HepG2 (cell line): ENCODE measurements at regions not wholly inside any gene's neighbourhood (a gene's known extent, or its start where the extent isn't known, plus 50 kb on each side); places are given as distances from the start of the nearest gene placed in this dataset.

Experiments used
- PCBP1 ChIP-seq: fragments of 200-400 bp; formaldehyde crosslinking; IDR thresholded peaks from 2 replicates; pipeline ENCODE4 v1.6.1; 2017; ENCODE audit warnings: mild to moderate bottlenecking, low read depth, low read length, borderline replicate concordance
- ZBTB38 ChIP-seq: sonication (generic); formaldehyde crosslinking; IDR thresholded peaks from 2 replicates; pipeline ENCODE4 v1.5.1; 2020; ENCODE audit warnings: mild to moderate bottlenecking, missing genetic modification reagents
- ZNF292 ChIP-seq: sonication (generic); formaldehyde crosslinking; IDR thresholded peaks from 2 replicates; pipeline ENCODE4 v1.8.1; 2022; ENCODE audit warnings: mild to moderate bottlenecking, low read depth, missing genetic modification reagents, borderline replicate concordance
- ZNF816 ChIP-seq: sonication (generic); formaldehyde crosslinking; IDR thresholded peaks from 2 replicates; pipeline ENCODE4 v1.8.0; 2022; ENCODE audit warnings: missing genetic modification reagents, mild to moderate bottlenecking, borderline replicate concordance
- ZNF850 ChIP-seq: sonication (generic); formaldehyde crosslinking; conservative IDR thresholded peaks from 2 replicates; pipeline ENCODE4 v1.9.0; 2021; ENCODE audit warnings: mild to moderate bottlenecking, missing genetic modification reagents
- TF ChIP-seq, protein P1 (sequence below), 2 experiments: sonication (generic) in 1 of 2; formaldehyde crosslinking in 1 of 2; IDR thresholded peaks; 2 replicates each; pipeline versions ENCODE4 v1.4.0 to v1.6.1; 2016 to 2020; ENCODE audit warnings: borderline replicate concordance in 1 of 2, low read depth in 1 of 2, mild to moderate bottlenecking in 1 of 2, missing genetic modification reagents in 1 of 2
- TF ChIP-seq, protein P2 (sequence below): sonication (generic); formaldehyde crosslinking; IDR thresholded peaks from 2 replicates; pipeline ENCODE4 v1.5.0; 2020; ENCODE audit warnings: mild to moderate bottlenecking, missing genetic modification reagents, borderline replicate concordance
- TF ChIP-seq, protein P3 (sequence below): sonication (generic); formaldehyde crosslinking; conservative IDR thresholded peaks from 2 replicates; pipeline ENCODE4 v1.4.0; 2020; ENCODE audit warnings: missing genetic modification reagents
- TF ChIP-seq, protein P4 (sequence below): sonication (generic); formaldehyde crosslinking; IDR thresholded peaks from 2 replicates; pipeline ENCODE4 v1.8.0; 2022; ENCODE audit warnings: missing genetic modification reagents, low read depth, mild to moderate bottlenecking, borderline replicate concordance
- TF ChIP-seq, protein P5 (sequence below): sonication (generic); formaldehyde crosslinking; conservative IDR thresholded peaks from 2 replicates; pipeline ENCODE4 v1.8.0; 2022; ENCODE audit warnings: missing genetic modification reagents

DNA sequence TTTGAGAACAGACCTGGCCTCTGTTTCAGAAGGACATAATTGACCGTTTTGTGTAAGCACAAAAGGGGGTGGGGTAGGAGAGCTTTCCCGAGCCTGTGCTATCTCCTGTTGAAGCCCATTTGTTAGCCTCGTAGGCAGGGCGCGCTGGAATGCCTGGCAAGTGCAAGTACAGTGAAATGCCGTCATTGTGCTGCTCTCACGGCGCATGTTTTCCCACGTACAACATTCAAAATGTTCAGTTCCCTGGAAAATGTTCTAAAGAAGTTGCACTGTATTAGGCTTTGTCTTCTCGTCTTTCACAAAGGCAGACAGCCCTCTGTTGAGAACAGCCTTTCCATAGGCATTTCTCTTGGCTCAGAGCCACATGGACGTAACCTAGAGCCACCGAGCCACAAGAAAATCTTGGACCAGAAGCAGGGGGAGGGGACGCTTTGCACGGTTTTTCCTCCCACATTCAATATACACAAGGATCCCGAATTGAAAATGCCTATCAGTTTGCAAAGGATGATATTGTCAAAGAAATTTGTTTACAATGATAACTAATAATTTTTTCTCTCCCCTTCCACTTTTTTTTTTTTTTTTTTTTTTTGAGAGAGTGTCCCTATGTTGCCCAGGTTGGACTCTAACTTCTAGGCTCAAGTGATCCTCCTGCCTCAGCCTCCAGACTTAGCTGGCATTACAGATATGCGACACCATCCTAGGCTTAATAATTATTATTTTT is 54.6 kb upstream of the RAPGEF2 start (continued):
- TF ChIP-seq, protein P1, sequence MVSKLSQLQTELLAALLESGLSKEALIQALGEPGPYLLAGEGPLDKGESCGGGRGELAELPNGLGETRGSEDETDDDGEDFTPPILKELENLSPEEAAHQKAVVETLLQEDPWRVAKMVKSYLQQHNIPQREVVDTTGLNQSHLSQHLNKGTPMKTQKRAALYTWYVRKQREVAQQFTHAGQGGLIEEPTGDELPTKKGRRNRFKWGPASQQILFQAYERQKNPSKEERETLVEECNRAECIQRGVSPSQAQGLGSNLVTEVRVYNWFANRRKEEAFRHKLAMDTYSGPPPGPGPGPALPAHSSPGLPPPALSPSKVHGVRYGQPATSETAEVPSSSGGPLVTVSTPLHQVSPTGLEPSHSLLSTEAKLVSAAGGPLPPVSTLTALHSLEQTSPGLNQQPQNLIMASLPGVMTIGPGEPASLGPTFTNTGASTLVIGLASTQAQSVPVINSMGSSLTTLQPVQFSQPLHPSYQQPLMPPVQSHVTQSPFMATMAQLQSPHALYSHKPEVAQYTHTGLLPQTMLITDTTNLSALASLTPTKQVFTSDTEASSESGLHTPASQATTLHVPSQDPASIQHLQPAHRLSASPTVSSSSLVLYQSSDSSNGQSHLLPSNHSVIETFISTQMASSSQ (IDR thresholded peaks at IDR 0.05; ENCODE audit: low read depth), result no peak
- TF ChIP-seq, protein P1 (CRISPR knock-in tag; IDR thresholded peaks at IDR 0.05; ENCODE audit: borderline replicate concordance), result no peak
- TF ChIP-seq, protein P2, sequence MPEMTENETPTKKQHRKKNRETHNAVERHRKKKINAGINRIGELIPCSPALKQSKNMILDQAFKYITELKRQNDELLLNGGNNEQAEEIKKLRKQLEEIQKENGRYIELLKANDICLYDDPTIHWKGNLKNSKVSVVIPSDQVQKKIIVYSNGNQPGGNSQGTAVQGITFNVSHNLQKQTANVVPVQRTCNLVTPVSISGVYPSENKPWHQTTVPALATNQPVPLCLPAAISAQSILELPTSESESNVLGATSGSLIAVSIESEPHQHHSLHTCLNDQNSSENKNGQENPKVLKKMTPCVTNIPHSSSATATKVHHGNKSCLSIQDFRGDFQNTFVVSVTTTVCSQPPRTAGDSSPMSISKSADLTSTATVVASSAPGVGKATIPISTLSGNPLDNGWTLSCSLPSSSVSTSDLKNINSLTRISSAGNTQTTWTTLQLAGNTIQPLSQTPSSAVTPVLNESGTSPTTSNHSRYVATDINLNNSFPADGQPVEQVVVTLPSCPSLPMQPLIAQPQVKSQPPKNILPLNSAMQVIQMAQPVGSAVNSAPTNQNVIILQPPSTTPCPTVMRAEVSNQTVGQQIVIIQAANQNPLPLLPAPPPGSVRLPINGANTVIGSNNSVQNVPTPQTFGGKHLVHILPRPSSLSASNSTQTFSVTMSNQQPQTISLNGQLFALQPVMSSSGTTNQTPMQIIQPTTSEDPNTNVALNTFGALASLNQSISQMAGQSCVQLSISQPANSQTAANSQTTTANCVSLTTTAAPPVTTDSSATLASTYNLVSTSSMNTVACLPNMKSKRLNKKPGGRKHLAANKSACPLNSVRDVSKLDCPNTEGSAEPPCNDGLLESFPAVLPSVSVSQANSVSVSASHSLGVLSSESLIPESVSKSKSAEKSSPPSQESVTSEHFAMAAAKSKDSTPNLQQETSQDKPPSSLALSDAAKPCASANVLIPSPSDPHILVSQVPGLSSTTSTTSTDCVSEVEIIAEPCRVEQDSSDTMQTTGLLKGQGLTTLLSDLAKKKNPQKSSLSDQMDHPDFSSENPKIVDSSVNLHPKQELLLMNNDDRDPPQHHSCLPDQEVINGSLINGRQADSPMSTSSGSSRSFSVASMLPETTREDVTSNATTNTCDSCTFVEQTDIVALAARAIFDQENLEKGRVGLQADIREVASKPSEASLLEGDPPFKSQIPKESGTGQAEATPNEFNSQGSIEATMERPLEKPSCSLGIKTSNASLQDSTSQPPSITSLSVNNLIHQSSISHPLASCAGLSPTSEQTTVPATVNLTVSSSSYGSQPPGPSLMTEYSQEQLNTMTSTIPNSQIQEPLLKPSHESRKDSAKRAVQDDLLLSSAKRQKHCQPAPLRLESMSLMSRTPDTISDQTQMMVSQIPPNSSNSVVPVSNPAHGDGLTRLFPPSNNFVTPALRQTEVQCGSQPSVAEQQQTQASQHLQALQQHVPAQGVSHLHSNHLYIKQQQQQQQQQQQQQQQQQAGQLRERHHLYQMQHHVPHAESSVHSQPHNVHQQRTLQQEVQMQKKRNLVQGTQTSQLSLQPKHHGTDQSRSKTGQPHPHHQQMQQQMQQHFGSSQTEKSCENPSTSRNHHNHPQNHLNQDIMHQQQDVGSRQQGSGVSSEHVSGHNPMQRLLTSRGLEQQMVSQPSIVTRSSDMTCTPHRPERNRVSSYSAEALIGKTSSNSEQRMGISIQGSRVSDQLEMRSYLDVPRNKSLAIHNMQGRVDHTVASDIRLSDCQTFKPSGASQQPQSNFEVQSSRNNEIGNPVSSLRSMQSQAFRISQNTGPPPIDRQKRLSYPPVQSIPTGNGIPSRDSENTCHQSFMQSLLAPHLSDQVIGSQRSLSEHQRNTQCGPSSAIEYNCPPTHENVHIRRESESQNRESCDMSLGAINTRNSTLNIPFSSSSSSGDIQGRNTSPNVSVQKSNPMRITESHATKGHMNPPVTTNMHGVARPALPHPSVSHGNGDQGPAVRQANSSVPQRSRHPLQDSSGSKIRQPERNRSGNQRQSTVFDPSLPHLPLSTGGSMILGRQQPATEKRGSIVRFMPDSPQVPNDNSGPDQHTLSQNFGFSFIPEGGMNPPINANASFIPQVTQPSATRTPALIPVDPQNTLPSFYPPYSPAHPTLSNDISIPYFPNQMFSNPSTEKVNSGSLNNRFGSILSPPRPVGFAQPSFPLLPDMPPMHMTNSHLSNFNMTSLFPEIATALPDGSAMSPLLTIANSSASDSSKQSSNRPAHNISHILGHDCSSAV (CRISPR knock-in tag), result no peak
- TF ChIP-seq, protein P3, sequence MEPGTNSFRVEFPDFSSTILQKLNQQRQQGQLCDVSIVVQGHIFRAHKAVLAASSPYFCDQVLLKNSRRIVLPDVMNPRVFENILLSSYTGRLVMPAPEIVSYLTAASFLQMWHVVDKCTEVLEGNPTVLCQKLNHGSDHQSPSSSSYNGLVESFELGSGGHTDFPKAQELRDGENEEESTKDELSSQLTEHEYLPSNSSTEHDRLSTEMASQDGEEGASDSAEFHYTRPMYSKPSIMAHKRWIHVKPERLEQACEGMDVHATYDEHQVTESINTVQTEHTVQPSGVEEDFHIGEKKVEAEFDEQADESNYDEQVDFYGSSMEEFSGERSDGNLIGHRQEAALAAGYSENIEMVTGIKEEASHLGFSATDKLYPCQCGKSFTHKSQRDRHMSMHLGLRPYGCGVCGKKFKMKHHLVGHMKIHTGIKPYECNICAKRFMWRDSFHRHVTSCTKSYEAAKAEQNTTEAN (CRISPR knock-in tag), result no peak
- TF ChIP-seq ZNF816 (no peak), PCBP1 (no peak), ZBTB38 (CRISPR knock-in tag) (no peak), ZNF292 (peak; percentile 81; the same call in 1 of the 2 replicates), ZNF850 (CRISPR knock-in tag) (no peak)
- TF ChIP-seq, protein P4, sequence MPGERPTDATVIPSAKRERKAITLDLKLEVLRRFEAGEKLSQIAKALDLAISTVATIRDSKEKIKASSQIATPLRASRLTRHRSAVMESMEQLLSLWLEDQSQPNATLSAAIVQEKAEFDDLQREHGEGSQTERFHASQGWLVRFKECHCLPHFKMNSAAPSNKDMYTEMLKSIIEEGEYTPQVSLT, result no peak
- TF ChIP-seq, protein P5, sequence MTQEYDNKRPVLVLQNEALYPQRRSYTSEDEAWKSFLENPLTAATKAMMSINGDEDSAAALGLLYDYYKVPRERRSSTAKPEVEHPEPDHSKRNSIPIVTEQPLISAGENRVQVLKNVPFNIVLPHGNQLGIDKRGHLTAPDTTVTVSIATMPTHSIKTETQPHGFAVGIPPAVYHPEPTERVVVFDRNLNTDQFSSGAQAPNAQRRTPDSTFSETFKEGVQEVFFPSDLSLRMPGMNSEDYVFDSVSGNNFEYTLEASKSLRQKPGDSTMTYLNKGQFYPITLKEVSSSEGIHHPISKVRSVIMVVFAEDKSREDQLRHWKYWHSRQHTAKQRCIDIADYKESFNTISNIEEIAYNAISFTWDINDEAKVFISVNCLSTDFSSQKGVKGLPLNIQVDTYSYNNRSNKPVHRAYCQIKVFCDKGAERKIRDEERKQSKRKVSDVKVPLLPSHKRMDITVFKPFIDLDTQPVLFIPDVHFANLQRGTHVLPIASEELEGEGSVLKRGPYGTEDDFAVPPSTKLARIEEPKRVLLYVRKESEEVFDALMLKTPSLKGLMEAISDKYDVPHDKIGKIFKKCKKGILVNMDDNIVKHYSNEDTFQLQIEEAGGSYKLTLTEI (CRISPR knock-in tag), result no peak
